ENCODE measurements at regions not wholly inside any gene's neighbourhood (a gene's known extent, or its start where the extent isn't known, plus 50 kb on each side); places are given as distances from the start of the nearest gene placed in this dataset.
"Not testable (repeated sequence)": the region's sequence is repeated elsewhere in the genome, so short reads cannot be mapped to it uniquely, and the experiment has no call there.

GRCh38 chr11:70901951-70902521 lies 350.3 kb downstream of the SHANK2 start:
- peaks cover 0 to 3% (median 0%) of the 10 kb centered on the region in 4 donors for H3K9me3 ChIP-seq
- peak in 1 of 3 donors; percentile 40 for DNase-seq
- H3K36me3 ChIP-seq, result no peaks in the 10 kb centered on the region
- H3K4me3 ChIP-seq, result no peak overlapping the region
- no peaks in the 10 kb centered on the region for H3K27me3 ChIP-seq
- H3K4me1 ChIP-seq, result no peaks in the 10 kb centered on the region
- H3K27ac ChIP-seq, result no peak overlapping the region
- no peak for TF ChIP-seq POLR2A (IDR thresholded peaks at IDR 0.05)
- TF ChIP-seq, protein P1, sequence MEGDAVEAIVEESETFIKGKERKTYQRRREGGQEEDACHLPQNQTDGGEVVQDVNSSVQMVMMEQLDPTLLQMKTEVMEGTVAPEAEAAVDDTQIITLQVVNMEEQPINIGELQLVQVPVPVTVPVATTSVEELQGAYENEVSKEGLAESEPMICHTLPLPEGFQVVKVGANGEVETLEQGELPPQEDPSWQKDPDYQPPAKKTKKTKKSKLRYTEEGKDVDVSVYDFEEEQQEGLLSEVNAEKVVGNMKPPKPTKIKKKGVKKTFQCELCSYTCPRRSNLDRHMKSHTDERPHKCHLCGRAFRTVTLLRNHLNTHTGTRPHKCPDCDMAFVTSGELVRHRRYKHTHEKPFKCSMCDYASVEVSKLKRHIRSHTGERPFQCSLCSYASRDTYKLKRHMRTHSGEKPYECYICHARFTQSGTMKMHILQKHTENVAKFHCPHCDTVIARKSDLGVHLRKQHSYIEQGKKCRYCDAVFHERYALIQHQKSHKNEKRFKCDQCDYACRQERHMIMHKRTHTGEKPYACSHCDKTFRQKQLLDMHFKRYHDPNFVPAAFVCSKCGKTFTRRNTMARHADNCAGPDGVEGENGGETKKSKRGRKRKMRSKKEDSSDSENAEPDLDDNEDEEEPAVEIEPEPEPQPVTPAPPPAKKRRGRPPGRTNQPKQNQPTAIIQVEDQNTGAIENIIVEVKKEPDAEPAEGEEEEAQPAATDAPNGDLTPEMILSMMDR (IDR thresholded peaks at IDR 0.05), result no peak

DNA sequence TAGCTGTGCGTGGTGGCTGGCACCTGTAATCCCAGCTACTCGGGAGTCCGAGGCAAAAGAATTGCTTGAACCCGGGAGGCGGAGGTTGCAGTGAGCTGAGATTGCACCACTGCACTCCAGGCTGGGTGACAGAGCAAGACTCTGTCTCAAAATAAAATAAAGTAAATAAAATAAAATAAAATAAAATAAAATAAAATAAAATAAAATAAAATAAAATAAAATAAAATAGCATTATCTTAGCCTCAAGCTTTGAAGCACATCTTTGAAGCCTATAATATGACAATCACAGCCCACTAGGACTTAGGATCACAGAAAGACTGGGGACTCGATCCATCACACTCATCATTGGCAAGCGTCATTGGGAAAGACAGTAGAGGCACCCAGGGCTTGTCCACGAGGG lies 349.1 kb downstream of the SHANK2 start:
- H3K27me3 ChIP-seq, H3K36me3 ChIP-seq, DNase-seq, H3K4me3 ChIP-seq, H3K27ac ChIP-seq, H3K4me1 ChIP-seq, H3K9me3 ChIP-seq: not testable (repeated sequence)

GRCh38 chr11:70906101-70906500 lies 346.3 kb downstream of the SHANK2 start:
- H3K4me3 ChIP-seq, result no peak overlapping the region
- H3K27ac ChIP-seq, result no peak overlapping the region
- TF ChIP-seq POLR2A (IDR thresholded peaks at IDR 0.05), result no peak
- TF ChIP-seq, protein P1 (IDR thresholded peaks at IDR 0.05), result no peak
- no peaks in the 10 kb centered on the region for H3K27me3 ChIP-seq
- no peaks in the 10 kb centered on the region for H3K36me3 ChIP-seq
- peak in 1 of 3 donors; percentile 41 for DNase-seq
- no peaks in the 10 kb centered on the region for H3K9me3 ChIP-seq
- no peaks in the 10 kb centered on the region for H3K4me1 ChIP-seq

DNA sequence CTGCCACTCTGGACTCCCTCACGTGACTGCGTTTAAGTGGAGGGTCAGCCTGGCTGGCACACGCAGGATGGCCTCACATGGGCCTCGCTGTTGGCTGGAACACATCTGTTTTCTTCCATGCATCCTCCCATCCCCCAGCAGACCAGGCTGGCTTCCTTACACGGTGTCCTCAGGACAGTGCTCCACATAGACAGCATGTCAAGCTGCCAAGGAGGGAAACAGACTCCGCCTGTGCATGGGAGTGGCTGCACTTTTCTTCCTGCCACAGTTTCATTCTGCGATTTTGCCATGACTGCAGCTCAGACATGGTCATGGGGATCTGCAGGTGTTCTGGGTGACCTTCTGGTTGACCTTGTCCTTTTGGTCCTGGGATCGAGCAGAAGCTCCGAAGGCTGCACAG lies 344.2 kb downstream of the SHANK2 start:
- H3K4me3 ChIP-seq, result no peak overlapping the region
- H3K36me3 ChIP-seq, result no peaks in the 10 kb centered on the region
- peak in 1 of 3 donors; percentile 34 for DNase-seq
- TF ChIP-seq, protein P1 (IDR thresholded peaks at IDR 0.05), result no peak
- TF ChIP-seq POLR2A (IDR thresholded peaks at IDR 0.05), result no peak
- no peaks in the 10 kb centered on the region for H3K4me1 ChIP-seq
- no peaks in the 10 kb centered on the region for H3K9me3 ChIP-seq
- no peaks in the 10 kb centered on the region for H3K27me3 ChIP-seq
- no peak overlapping the region for H3K27ac ChIP-seq

DNA sequence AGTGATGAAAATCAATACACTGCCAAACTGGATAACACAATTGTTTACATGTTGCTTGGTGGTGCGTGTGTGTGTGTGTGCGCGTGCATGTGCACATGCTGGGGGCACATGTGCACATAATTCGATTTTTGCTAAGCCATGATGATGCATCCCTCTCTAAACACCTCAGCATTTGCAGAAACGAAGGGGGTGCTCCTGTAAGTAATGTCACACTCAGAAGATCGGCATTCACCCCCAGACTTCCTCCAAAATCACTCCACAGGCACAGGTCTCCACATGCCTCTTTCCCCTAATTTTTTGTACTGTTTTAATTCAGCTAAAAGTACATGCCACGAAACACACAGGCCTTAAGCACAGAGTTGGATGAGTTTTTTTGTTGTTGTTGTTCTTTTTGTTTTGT lies 341.5 kb downstream of the SHANK2 start:
- no peaks in the 10 kb centered on the region for H3K27me3 ChIP-seq
- H3K27ac ChIP-seq, result no peak overlapping the region
- TF ChIP-seq POLR2A (IDR thresholded peaks at IDR 0.05), result no peak
- TF ChIP-seq, protein P1 (IDR thresholded peaks at IDR 0.05), result no peak
- H3K9me3 ChIP-seq, result no peaks in the 10 kb centered on the region
- peak in 1 of 3 donors; percentile 1 for DNase-seq
- peaks cover 0 to 5% (median 0%) of the 10 kb centered on the region in 4 donors for H3K4me1 ChIP-seq
- H3K36me3 ChIP-seq, result no peaks in the 10 kb centered on the region
- H3K4me3 ChIP-seq, result no peak overlapping the region

DNA sequence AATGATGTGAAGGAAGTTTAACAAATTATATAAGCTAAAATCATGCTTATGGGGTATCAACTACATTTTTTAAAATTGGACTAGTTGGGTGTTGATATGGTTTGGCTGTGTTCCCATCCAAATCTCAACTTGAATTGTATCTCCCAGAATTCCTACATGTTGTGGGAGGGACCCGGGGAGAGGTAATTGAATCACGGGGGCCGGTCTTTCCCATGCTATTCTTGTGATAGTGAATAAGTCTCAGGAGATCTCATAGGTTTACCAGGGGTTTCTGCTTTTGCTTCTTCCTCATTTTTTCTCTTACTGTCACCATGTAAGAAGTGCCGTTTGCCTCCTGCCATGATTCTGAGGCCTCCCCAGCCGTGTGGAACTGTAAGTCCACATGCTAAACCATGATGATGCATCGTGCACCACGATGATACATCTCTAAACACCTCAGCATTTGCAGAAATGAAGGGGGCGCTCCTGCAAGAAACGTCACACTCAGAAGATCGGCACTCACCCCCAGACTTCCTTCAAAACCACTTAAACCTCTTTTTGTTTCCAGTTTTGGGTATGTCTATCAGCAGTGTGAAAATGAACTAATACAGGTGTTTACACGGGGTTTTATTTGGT lies 340.0 kb downstream of the SHANK2 start:
- no peaks in the 10 kb centered on the region for H3K27me3 ChIP-seq
- no peak overlapping the region for H3K27ac ChIP-seq
- TF ChIP-seq POLR2A (IDR thresholded peaks at IDR 0.05), result no peak
- TF ChIP-seq, protein P1 (IDR thresholded peaks at IDR 0.05), result no peak
- no peaks in the 10 kb centered on the region for H3K36me3 ChIP-seq
- H3K4me1 ChIP-seq, result peaks cover 0 to 5% (median 0%) of the 10 kb centered on the region in 4 donors
- no peak for DNase-seq
- H3K4me3 ChIP-seq, result no peak overlapping the region
- H3K9me3 ChIP-seq, result no peaks in the 10 kb centered on the region
